Hepatocyte (in vitro differentiated cells): ENCODE measurements at regions not wholly inside any gene's neighbourhood (a gene's known extent, or its start where the extent isn't known, plus 50 kb on each side); places are given as distances from the start of the nearest gene placed in this dataset.

Experiments
- DNase-seq: peaks from one replicate; pipeline ENCODE4 v3.0.0-alpha.2; 2016; ENCODE audit warnings: low spot score
- H2AFZ ChIP-seq: fragments of 200-600 bp; sonication (generic); 2 replicates; pipeline ENCODE4 v1.6.0; 2016; ENCODE audit warnings: antibody characterized with exemption, mild to moderate bottlenecking
- H3K27ac ChIP-seq: fragments of 200-600 bp; sonication (generic); 2 replicates; pipeline ENCODE4 v1.5.1; 2016; ENCODE audit warnings: mild to moderate bottlenecking
- H3K27me3 ChIP-seq: fragments of 200-600 bp; sonication (generic); 2 replicates; pipeline ENCODE4 v1.6.1; 2016
- H3K36me3 ChIP-seq: fragments of 200-600 bp; sonication (generic); replicated peaks from 2 replicates; pipeline ENCODE4 v1.5.1; 2016; ENCODE audit warnings: low read depth; ENCODE audit not compliant: insufficient read depth
- H3K4me1 ChIP-seq: fragments of 200-600 bp; sonication (generic); 2 replicates; pipeline ENCODE4 v1.5.1; 2016; ENCODE audit warnings: mild to moderate bottlenecking, moderate library complexity; ENCODE audit not compliant: insufficient read depth
- H3K4me2 ChIP-seq: fragments of 200-600 bp; sonication (generic); 2 replicates; pipeline ENCODE4 v1.6.0; 2016
- H3K4me3 ChIP-seq: fragments of 200-600 bp; sonication (generic); 2 replicates; pipeline ENCODE4 v1.5.1; 2016; ENCODE audit warnings: mild to moderate bottlenecking
- H3K79me2 ChIP-seq: fragments of 200-600 bp; sonication (generic); 2 replicates; pipeline ENCODE4 v1.6.0; 2017; ENCODE audit warnings: mild to moderate bottlenecking
- H3K9me2 ChIP-seq: fragments of 200-600 bp; sonication (generic); replicated peaks from 2 replicates; pipeline ENCODE4 v1.6.0; 2017; ENCODE audit warnings: mild to moderate bottlenecking; ENCODE audit not compliant: insufficient read depth
- H3K9me3 ChIP-seq: fragments of 200-600 bp; sonication (generic); 2 replicates; pipeline ENCODE4 v1.5.1; 2016; ENCODE audit warnings: low read depth, mild to moderate bottlenecking
- H4K20me1 ChIP-seq: fragments of 200-600 bp; sonication (generic); 2 replicates; pipeline ENCODE4 v1.6.0; 2016; ENCODE audit warnings: mild to moderate bottlenecking; ENCODE audit not compliant: insufficient read depth, poor library complexity, severe bottlenecking
- EZH2 ChIP-seq: fragments of 200-600 bp; sonication (generic); IDR thresholded peaks from 2 replicates; pipeline ENCODE4 v1.6.1; 2016; ENCODE audit warnings: antibody characterized with exemption, mild to moderate bottlenecking, borderline replicate concordance
- EZH2phosphoT487 ChIP-seq: fragments of 200-600 bp; sonication (generic); IDR thresholded peaks from one replicate; pipeline ENCODE4 v1.6.1; 2018; ENCODE audit warnings: antibody characterized with exemption, mild to moderate bottlenecking, low read depth, moderate library complexity; ENCODE audit not compliant: unreplicated experiment, severe bottlenecking
- WGBS: methylation state at CpG from one replicate; pipeline ENCODE4 v1.1.6; 2016; ENCODE audit warnings: low lambda C conversion rate; ENCODE audit errors: missing lambda C conversion rate; 5-methylcytosine and 5-hydroxymethylcytosine counted together
- TF ChIP-seq, protein P1 (sequence below): fragments of 200-600 bp; sonication (generic); IDR thresholded peaks from 2 replicates; pipeline ENCODE4 v1.5.1; 2016; ENCODE audit warnings: antibody characterized with exemption, mild to moderate bottlenecking; ENCODE audit not compliant: poor library complexity

DNA sequence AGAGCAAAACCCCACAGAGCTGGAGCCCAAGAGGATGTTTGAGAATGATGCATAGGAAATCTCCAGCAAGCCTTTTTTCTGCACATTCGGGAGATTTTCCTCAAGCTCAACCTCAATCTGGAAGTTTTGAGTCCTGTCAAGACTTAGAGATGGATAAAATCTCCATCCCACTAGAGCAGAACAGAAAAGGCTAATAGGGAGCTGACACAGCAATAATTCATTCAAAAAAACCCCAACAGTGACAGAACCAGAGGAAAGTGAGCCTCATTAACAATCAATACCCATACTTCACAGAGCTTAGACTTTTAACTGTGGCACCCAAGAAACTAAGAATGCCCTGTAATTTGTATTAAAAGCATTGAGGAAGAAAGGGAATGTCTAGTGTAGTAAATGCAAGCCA is 115.9 kb upstream of the BDNF start:
- no peak overlapping the region for H3K27ac ChIP-seq
- DNase-seq, result no peak

DNA sequence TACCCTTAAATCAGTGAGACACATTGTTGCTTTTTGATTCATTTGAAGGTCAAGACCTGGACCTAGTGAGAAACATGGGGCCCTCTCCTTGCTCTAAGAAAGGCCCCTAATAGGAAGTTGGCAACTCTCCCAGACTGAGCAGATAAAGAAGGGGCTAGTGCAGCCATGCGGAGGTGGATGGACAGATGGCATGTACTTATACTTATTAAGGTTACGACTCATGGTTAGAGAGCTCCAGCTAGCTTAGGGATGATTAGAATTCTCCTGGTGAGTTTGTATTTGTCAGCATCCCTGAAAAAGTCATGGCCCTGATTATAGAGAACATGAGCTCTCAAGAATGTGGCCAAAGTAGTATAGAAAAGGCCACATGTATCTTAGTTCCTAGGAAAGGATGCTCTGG is 112.1 kb upstream of the BDNF start:
- H3K27me3 ChIP-seq, result no peaks in the 10 kb centered on the region
- H3K36me3 ChIP-seq, result no peaks in the 10 kb centered on the region
- H2AFZ ChIP-seq, result no peak overlapping the region
- H3K27ac ChIP-seq, result no peak overlapping the region
- no peak for DNase-seq
- no peaks in the 10 kb centered on the region for H3K9me3 ChIP-seq
- 73% methylated on average over 2 of the region's 2 CpGs for WGBS
- TF ChIP-seq EZH2phosphoT487 (no peak), EZH2 (no peak)
- TF ChIP-seq, protein P1, sequence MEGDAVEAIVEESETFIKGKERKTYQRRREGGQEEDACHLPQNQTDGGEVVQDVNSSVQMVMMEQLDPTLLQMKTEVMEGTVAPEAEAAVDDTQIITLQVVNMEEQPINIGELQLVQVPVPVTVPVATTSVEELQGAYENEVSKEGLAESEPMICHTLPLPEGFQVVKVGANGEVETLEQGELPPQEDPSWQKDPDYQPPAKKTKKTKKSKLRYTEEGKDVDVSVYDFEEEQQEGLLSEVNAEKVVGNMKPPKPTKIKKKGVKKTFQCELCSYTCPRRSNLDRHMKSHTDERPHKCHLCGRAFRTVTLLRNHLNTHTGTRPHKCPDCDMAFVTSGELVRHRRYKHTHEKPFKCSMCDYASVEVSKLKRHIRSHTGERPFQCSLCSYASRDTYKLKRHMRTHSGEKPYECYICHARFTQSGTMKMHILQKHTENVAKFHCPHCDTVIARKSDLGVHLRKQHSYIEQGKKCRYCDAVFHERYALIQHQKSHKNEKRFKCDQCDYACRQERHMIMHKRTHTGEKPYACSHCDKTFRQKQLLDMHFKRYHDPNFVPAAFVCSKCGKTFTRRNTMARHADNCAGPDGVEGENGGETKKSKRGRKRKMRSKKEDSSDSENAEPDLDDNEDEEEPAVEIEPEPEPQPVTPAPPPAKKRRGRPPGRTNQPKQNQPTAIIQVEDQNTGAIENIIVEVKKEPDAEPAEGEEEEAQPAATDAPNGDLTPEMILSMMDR, result no peak
- no peaks in the 10 kb centered on the region for H3K4me1 ChIP-seq
- no peaks in the 10 kb centered on the region for H3K79me2 ChIP-seq
- no peaks in the 10 kb centered on the region for H4K20me1 ChIP-seq
- no peak overlapping the region for H3K4me2 ChIP-seq
- H3K4me3 ChIP-seq, result no peak overlapping the region
- no peaks in the 10 kb centered on the region for H3K9me2 ChIP-seq

More for the DNA sequence above, 115.9 kb upstream of the BDNF start:
- Histone ChIP-seq H3K4me1 (no peaks in the 10 kb centered on the region), H2AFZ (no peak overlapping the region), H3K79me2 (no peaks in the 10 kb centered on the region), H3K4me3 (no peak overlapping the region), H3K4me2 (no peak overlapping the region), H3K9me3 (no peaks in the 10 kb centered on the region), H3K9me2 (no peaks in the 10 kb centered on the region), H4K20me1 (no peaks in the 10 kb centered on the region), H3K27me3 (no peaks in the 10 kb centered on the region), H3K36me3 (no peaks in the 10 kb centered on the region)
- TF ChIP-seq EZH2 (no peak), EZH2phosphoT487 (no peak)
- TF ChIP-seq, protein P1, result no peak
- 87% methylated on average over 1 of the region's 1 CpG for WGBS

DNA sequence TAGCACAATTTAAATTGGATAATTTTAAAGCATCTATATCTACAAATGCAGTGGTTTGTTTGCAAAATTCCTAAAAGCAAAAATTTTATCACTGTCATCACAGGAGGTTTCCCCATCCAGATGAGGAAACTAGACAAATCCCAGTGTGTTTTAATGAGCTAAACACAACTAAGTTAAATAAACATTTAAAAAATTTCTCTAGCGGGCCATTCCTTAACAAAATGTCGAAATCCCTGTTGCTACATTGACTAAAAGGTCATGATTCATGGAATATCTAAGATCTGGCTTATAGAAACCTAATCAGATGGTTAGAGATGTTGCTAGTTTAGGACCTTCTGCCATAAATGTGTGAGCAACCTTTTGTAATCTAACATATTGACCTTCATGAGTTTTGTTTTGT is 107.3 kb upstream of the BDNF start:
- H3K79me2 ChIP-seq, result no peaks in the 10 kb centered on the region
- H3K27me3 ChIP-seq, result no peaks in the 10 kb centered on the region
- no peak overlapping the region for H3K27ac ChIP-seq
- 75% methylated on average over 2 of the region's 2 CpGs for WGBS
- no peaks in the 10 kb centered on the region for H3K4me1 ChIP-seq
- no peak overlapping the region for H2AFZ ChIP-seq
- no peaks in the 10 kb centered on the region for H3K9me3 ChIP-seq
- no peaks in the 10 kb centered on the region for H4K20me1 ChIP-seq
- TF ChIP-seq, protein P1, result no peak
- TF ChIP-seq EZH2 (no peak), EZH2phosphoT487 (no peak)
- H3K36me3 ChIP-seq, result no peaks in the 10 kb centered on the region
- H3K9me2 ChIP-seq, result no peaks in the 10 kb centered on the region
- DNase-seq, result no peak
- H3K4me2 ChIP-seq, result no peak overlapping the region
- no peak overlapping the region for H3K4me3 ChIP-seq

DNA sequence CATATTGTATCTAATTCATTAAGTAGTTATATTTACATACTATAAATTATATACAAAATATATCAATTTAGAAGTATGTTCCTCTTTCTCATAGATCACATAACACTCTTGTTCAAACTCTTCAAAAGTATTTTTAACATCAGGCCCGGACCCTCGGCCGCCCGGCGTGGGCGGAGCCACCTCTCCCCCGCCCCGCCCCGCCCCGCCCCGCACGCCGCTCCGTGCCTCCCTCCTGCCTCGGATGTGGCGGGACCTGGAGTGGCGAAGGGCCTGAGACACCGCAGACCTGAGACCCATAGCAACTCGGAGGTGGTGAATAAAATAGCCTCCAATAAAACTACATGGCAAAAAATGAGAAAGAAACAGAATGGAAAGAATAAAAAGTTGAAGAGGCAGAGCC is 105.9 kb upstream of the BDNF start:
- Histone ChIP-seq H3K4me3 (no peak overlapping the region), H3K27ac (no peak overlapping the region), H3K9me3 (no peaks in the 10 kb centered on the region), H2AFZ (no peak overlapping the region), H3K79me2 (no peaks in the 10 kb centered on the region), H3K4me1 (no peaks in the 10 kb centered on the region), H3K36me3 (no peaks in the 10 kb centered on the region), H4K20me1 (no peaks in the 10 kb centered on the region), H3K9me2 (no peaks in the 10 kb centered on the region), H3K4me2 (no peak overlapping the region), H3K27me3 (no peaks in the 10 kb centered on the region)
- TF ChIP-seq EZH2phosphoT487, result no peak
- no peak for TF ChIP-seq EZH2
- TF ChIP-seq, protein P1, result no peak
- 74% methylated on average over 13 of the region's 19 CpGs for WGBS
- DNase-seq, result no peak
